ENCODE measurements at regions not wholly inside any gene's neighbourhood (a gene's known extent, or its start where the extent isn't known, plus 50 kb on each side); places are given as distances from the start of the nearest gene placed in this dataset.

GRCh38 chr14:101221549-101222160, 318.1 kb upstream of the RTL1 start:
- TF ChIP-seq CTCF (IDR thresholded peaks at IDR 0.05; ENCODE audit: insufficient read depth, low read length, poor library complexity, severe bottlenecking), result no peak
- TF ChIP-seq EZH2phosphoT487 (conservative IDR thresholded peaks at IDR 0.05; ENCODE audit: low read length), result no peak
